Smooth muscle cell (in vitro differentiated cells): ENCODE measurements at regions not wholly inside any gene's neighbourhood (a gene's known extent, or its start where the extent isn't known, plus 50 kb on each side); places are given as distances from the start of the nearest gene placed in this dataset.
"Not testable (repeated sequence)": the region's sequence is repeated elsewhere in the genome, so short reads cannot be mapped to it uniquely, and the experiment has no call there.

ENCODE experiments used
- DNase-seq: peaks from one replicate; lab custom pipeline; 2025; ENCODE audit not compliant: unreplicated experiment; lab: John Stamatoyannopoulos, UW
- H2AFZ ChIP-seq: fragments of 200-600 bp; sonication (generic); 2 replicates; pipeline ENCODE4 v1.6.0; 2016; ENCODE audit warnings: antibody characterized with exemption, low read depth, mild to moderate bottlenecking
- H3F3A ChIP-seq: fragments of 200-600 bp; sonication (generic); 2 replicates; pipeline ENCODE4 v1.6.0; 2017; ENCODE audit warnings: antibody characterized with exemption, low read depth
- H3K27ac ChIP-seq: fragments of 200-600 bp; sonication (generic); 2 replicates; pipeline ENCODE4 v1.5.1; 2016; ENCODE audit warnings: low read depth, mild to moderate bottlenecking
- H3K27me3 ChIP-seq: fragments of 200-600 bp; sonication (generic); 2 replicates; pipeline ENCODE4 v1.6.1; 2016; ENCODE audit warnings: low read depth, mild to moderate bottlenecking
- H3K36me3 ChIP-seq: fragments of 200-600 bp; sonication (generic); 2 replicates; pipeline ENCODE4 v1.5.1; 2016; ENCODE audit warnings: low read depth
- H3K4me1 ChIP-seq: fragments of 200-600 bp; sonication (generic); 2 replicates; pipeline ENCODE4 v1.5.1; 2016; ENCODE audit warnings: low read depth
- H3K4me2 ChIP-seq: fragments of 200-600 bp; sonication (generic); 2 replicates; pipeline ENCODE4 v1.6.0; 2016; ENCODE audit warnings: mild to moderate bottlenecking
- H3K4me3 ChIP-seq: fragments of 200-600 bp; sonication (generic); 2 replicates; pipeline ENCODE4 v1.5.1; 2016; ENCODE audit warnings: mild to moderate bottlenecking
- H3K79me2 ChIP-seq: fragments of 200-600 bp; sonication (generic); 2 replicates; pipeline ENCODE4 v1.6.0; 2016; ENCODE audit warnings: low read depth, mild to moderate bottlenecking
- H3K9ac ChIP-seq: fragments of 200-600 bp; sonication (generic); 2 replicates; pipeline ENCODE4 v1.6.0; 2016; ENCODE audit warnings: low read depth
- H3K9me3 ChIP-seq: fragments of 200-600 bp; sonication (generic); replicated peaks from 2 replicates; pipeline ENCODE4 v1.5.1; 2016; ENCODE audit warnings: low read depth
- H4K20me1 ChIP-seq: fragments of 200-600 bp; sonication (generic); 2 replicates; pipeline ENCODE4 v1.6.0; 2016; ENCODE audit warnings: low read depth
- CTCF ChIP-seq: fragments of 200-600 bp; sonication (generic); IDR thresholded peaks from 2 replicates; pipeline ENCODE4 v1.5.1; 2017; ENCODE audit warnings: borderline replicate concordance, mild to moderate bottlenecking, antibody characterized with exemption; ENCODE audit not compliant: insufficient read depth, poor library complexity, severe bottlenecking
- WGBS: methylation state at CpG from one replicate; pipeline ENCODE4 v1.1.7; 2016; ENCODE audit warnings: low lambda C conversion rate; 5-methylcytosine and 5-hydroxymethylcytosine counted together

DNA sequence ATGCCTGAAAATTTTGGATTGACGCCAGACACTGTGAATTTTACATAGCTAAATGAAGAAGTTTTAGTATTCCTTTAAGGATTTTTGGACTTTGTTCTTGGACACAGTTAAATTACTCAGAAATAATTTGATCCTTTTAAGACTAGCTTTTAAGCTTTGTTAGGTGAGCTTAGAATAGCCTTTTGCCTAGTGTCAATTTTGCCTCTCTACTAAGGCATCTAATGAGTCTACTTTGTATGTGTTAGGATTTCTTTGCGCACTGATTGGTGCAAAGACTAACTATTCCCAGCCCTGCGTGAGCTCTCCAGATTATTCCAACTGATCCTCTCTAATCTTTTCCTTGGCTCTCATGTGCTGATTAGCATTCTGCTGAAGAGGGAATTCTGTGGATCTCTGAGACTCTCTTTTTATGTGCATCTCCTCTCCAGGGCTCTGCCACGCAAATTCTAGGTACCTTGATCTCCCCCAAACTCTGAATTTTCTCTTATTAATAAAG is 128.1 kb upstream of the BCL9 start:
- no peaks in the 10 kb centered on the region for H3F3A ChIP-seq
- no peak overlapping the region for H3K27ac ChIP-seq
- H4K20me1 ChIP-seq, result no peaks in the 10 kb centered on the region
- H3K9ac ChIP-seq, result no peak overlapping the region
- WGBS, result 77% methylated on average over 4 of the region's 4 CpGs
- H2AFZ ChIP-seq, result no peak overlapping the region
- H3K4me3 ChIP-seq, result no peak overlapping the region
- peaks cover 4% of the 10 kb centered on the region for H3K4me1 ChIP-seq
- H3K79me2 ChIP-seq, result no peaks in the 10 kb centered on the region
- no peaks in the 10 kb centered on the region for H3K36me3 ChIP-seq
- no peak for DNase-seq
- TF ChIP-seq CTCF, result no peak
- H3K4me2 ChIP-seq, result no peak overlapping the region
- no peaks in the 10 kb centered on the region for H3K27me3 ChIP-seq
- H3K9me3 ChIP-seq, result no peaks in the 10 kb centered on the region

- H3K4me3 ChIP-seq, result no peak overlapping the region
- H2AFZ ChIP-seq, result no peak overlapping the region
- H3K4me1 ChIP-seq, result peaks cover 4% of the 10 kb centered on the region
- H3K36me3 ChIP-seq, result no peaks in the 10 kb centered on the region
- H3K9ac ChIP-seq, result no peak overlapping the region
- no peak for DNase-seq
- H3K4me2 ChIP-seq, result no peak overlapping the region
- H4K20me1 ChIP-seq, result no peaks in the 10 kb centered on the region
- no peaks in the 10 kb centered on the region for H3F3A ChIP-seq
- H3K9me3 ChIP-seq, result no peaks in the 10 kb centered on the region
- H3K27me3 ChIP-seq, result no peaks in the 10 kb centered on the region
- no peak overlapping the region for H3K27ac ChIP-seq
- 71% methylated on average over 3 of the region's 3 CpGs for WGBS
- no peaks in the 10 kb centered on the region for H3K79me2 ChIP-seq
- TF ChIP-seq CTCF, result no peak
Measured at GRCh38 chr1:147414505-147415163, 126.7 kb upstream of the BCL9 start.

DNA sequence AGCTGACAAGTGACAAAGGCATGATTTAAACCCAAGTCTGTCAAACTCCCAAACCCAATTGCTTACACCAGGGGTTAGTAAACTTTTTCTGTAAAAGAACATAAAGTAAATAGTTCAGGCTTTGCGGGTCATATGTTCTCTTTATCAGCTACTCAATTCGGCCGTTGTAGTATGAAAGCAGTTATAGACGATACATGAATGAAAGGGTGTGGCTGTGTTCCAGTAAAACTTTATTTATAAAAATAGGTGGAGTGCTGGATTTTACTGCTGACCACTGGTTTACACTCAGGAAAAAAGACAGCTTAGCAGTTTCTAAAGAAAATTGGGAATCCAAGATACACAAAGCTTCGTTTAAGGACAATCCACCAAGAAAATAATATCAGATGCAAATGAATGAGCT is 124.3 kb upstream of the BCL9 start:
- Histone ChIP-seq H2AFZ (no peak overlapping the region), H3K36me3 (no peaks in the 10 kb centered on the region), H3K9ac (no peak overlapping the region), H3K79me2 (no peaks in the 10 kb centered on the region), H3F3A (no peaks in the 10 kb centered on the region), H4K20me1 (no peaks in the 10 kb centered on the region), H3K4me1 (peaks cover 4% of the 10 kb centered on the region), H3K4me2 (no peak overlapping the region), H3K27ac (no peak overlapping the region), H3K27me3 (no peaks in the 10 kb centered on the region), H3K4me3 (no peak overlapping the region), H3K9me3 (no peaks in the 10 kb centered on the region)
- TF ChIP-seq CTCF, result no peak
- DNase-seq, result no peak
- WGBS, result 80% methylated on average over 5 of the region's 5 CpGs

DNA sequence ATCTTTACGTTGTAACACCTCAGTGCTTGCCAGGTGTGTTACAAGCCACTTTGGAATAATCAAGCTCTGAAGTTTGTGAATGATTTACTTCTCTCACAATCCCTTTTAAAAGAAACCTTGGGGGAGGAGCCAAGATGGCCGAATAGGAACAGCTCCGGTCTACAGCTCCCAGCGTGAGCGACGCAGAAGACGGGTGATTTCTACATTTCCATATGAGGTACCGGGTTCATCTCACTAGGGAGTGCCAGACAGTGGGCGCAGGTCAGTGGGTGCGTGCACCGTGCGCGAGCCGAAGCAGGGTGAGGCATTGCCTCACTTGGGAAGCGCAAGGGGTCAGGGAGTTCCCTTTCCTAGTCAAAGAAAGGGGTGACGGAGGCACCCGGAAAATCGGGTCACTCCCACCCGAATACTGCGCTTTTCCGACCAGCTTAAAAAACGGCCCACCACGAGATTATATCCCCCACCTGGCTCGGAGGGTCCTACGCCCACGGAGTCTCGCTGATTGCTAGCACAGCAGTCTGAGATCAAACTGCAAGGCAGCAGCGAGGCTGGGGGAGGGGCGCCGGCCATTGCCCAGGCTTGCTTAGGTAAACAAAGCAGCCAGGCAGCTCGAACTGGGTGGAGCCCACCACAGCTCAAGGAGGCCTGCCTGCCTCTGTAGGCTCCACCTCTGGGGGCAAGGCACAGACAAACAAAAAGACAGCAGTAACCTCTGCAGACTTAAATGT is 118.0 kb upstream of the BCL9 start:
- not testable (repeated sequence) for H3K9ac ChIP-seq, H4K20me1 ChIP-seq, H3K9me3 ChIP-seq, H3F3A ChIP-seq, H3K4me1 ChIP-seq, H3K27me3 ChIP-seq, H2AFZ ChIP-seq, DNase-seq, H3K27ac ChIP-seq, H3K79me2 ChIP-seq, H3K4me2 ChIP-seq, H3K36me3 ChIP-seq, H3K4me3 ChIP-seq
- 69% methylated on average over 31 of the region's 31 CpGs for WGBS
